ENCODE measurements at regions not wholly inside any gene's neighbourhood (a gene's known extent, or its start where the extent isn't known, plus 50 kb on each side); places are given as distances from the start of the nearest gene placed in this dataset.

GRCh38 chr17:54745239-54745638 lies 155.4 kb upstream of the TOM1L1 start:
- intact Hi-C loops (cut with micrococcal nuclease): no loop called here
- Mint-ChIP-seq H3K27ac (no peak overlapping the region), H3K4me1 (ENCODE audit: low read depth) (no peaks in the 10 kb centered on the region), H3K4me3 (ENCODE audit: low read depth) (no peak overlapping the region), H3K36me3 (ENCODE audit: low read depth) (no peaks in the 10 kb centered on the region), H3K9me3 (peaks cover 22% of the 10 kb centered on the region), H3K27me3 (ENCODE audit: low read depth) (no peaks in the 10 kb centered on the region)
- no peak for DNase-seq (ENCODE audit: low spot score)

DNA sequence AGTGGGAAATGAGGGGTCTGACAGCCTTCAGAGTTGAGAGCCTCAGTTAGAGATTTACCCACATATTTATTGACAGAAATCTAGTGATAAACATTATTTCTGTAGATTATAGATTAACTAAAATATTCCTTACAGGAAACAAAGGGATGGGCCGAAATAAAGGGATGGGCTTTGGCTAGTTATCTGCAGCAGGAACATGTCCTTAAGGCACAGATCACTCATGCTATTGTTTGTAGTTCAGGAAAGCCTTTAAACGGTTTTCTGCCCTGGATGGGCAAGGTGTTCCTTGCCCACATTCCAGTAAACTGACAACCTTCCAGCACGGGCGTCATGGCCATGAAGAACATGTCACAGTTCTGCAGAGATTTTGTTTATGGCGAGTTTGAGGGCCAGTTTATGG lies 154.8 kb upstream of the TOM1L1 start:
- Mint-ChIP-seq H3K27ac (no peak overlapping the region), H3K27me3 (ENCODE audit: low read depth) (no peaks in the 10 kb centered on the region), H3K4me1 (ENCODE audit: low read depth) (no peaks in the 10 kb centered on the region), H3K36me3 (ENCODE audit: low read depth) (no peaks in the 10 kb centered on the region), H3K9me3 (peaks cover 26% of the 10 kb centered on the region), H3K4me3 (ENCODE audit: low read depth) (no peak overlapping the region)
- DNase-seq (ENCODE audit: low spot score): no peak
- intact Hi-C loops (cut with micrococcal nuclease): no loop called here

GRCh38 chr17:54749157-54749556 lies 151.5 kb upstream of the TOM1L1 start:
- no peaks in the 10 kb centered on the region for H3K4me1 Mint-ChIP-seq (ENCODE audit: low read depth)

DNA sequence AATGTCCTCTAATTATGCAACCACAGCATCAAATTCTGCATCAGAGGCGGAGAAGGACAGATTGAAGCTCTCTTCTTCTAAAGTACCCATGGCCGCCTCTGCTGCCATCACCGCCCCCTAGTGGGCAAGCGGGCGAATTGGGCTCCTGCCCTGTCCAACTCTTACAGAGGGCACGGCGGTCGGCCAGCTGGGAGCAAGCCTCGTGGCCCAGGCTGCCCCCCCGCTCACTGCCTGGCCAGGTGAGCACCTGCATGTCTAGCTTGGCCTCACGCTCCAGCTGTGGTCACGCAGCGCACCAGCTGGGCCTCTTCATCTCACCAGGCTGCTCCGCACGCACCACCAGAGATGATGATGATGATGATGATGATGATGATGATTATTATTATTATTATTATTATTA lies 146.1 kb upstream of the TOM1L1 start:
- intact Hi-C loops (cut with micrococcal nuclease): no loop called here
- Mint-ChIP-seq H3K4me3 (ENCODE audit: low read depth) (no peak overlapping the region), H3K9me3 (peaks cover 5% of the 10 kb centered on the region), H3K36me3 (ENCODE audit: low read depth) (no peaks in the 10 kb centered on the region), H3K27ac (no peak overlapping the region), H3K27me3 (ENCODE audit: low read depth) (no peaks in the 10 kb centered on the region), H3K4me1 (ENCODE audit: low read depth) (no peaks in the 10 kb centered on the region)
- no peak for DNase-seq (ENCODE audit: low spot score)

More at GRCh38 chr17:54749157-54749556, 151.5 kb upstream of the TOM1L1 start:
- DNase-seq (ENCODE audit: low spot score): no peak
- intact Hi-C loops (cut with micrococcal nuclease): no loop called here
- Mint-ChIP-seq H3K9me3 (peaks cover 27% of the 10 kb centered on the region), H3K4me3 (ENCODE audit: low read depth) (no peak overlapping the region), H3K27me3 (ENCODE audit: low read depth) (no peaks in the 10 kb centered on the region), H3K36me3 (ENCODE audit: low read depth) (no peaks in the 10 kb centered on the region), H3K27ac (no peak overlapping the region)

- Mint-ChIP-seq H3K9me3 (peaks cover 3% of the 10 kb centered on the region), H3K36me3 (ENCODE audit: low read depth) (no peaks in the 10 kb centered on the region), H3K27ac (no peak overlapping the region), H3K27me3 (ENCODE audit: low read depth) (no peaks in the 10 kb centered on the region), H3K4me3 (ENCODE audit: low read depth) (no peak overlapping the region), H3K4me1 (ENCODE audit: low read depth) (no peaks in the 10 kb centered on the region)
- no peak for DNase-seq (ENCODE audit: low spot score)
- intact Hi-C loops (cut with micrococcal nuclease): no loop called here
Measured at GRCh38 chr17:54760836-54761235, 139.8 kb upstream of the TOM1L1 start.

GRCh38 chr17:54770836-54771235 lies 129.8 kb upstream of the TOM1L1 start:
- no peak for DNase-seq (ENCODE audit: low spot score)
- H3K27ac Mint-ChIP-seq: no peak overlapping the region
- no peaks in the 10 kb centered on the region for H3K36me3 Mint-ChIP-seq (ENCODE audit: low read depth)
- no peak overlapping the region for H3K4me3 Mint-ChIP-seq (ENCODE audit: low read depth)
- H3K4me1 Mint-ChIP-seq (ENCODE audit: low read depth): no peaks in the 10 kb centered on the region
- intact Hi-C loops (cut with micrococcal nuclease): no loop called here
- no peaks in the 10 kb centered on the region for H3K27me3 Mint-ChIP-seq (ENCODE audit: low read depth)
- no peaks in the 10 kb centered on the region for H3K9me3 Mint-ChIP-seq

DNA sequence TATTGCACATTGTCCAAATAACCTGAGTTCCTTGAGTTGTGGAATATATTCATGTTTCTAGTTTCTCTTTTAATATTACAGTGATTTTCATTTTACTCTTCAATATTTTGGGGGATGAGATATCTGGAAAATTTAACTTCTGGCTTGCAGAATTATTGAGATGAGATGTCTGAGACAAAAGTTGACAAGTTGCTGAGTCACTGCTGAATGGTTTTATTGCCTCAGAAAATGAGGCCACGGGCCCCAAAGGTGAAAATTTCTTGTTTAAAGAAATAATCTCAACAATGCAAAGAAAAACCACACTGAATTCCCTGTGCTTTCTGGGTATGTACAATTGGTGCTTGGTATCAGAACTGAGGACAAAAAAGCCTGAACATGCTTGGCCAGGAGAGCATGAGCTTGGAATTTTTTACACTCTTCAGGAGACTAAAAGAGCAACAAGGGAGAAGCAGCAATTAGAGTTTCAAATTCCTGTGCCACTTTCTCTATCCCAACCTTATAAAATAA lies 129.2 kb upstream of the TOM1L1 start:
- intact Hi-C loops (cut with micrococcal nuclease): no loop called here
- DNase-seq (ENCODE audit: low spot score): no peak
- H3K9me3 Mint-ChIP-seq: no peaks in the 10 kb centered on the region
- H3K27me3 Mint-ChIP-seq (ENCODE audit: low read depth): no peaks in the 10 kb centered on the region
- no peaks in the 10 kb centered on the region for H3K36me3 Mint-ChIP-seq (ENCODE audit: low read depth)
- H3K27ac Mint-ChIP-seq: no peak overlapping the region
- no peaks in the 10 kb centered on the region for H3K4me1 Mint-ChIP-seq (ENCODE audit: low read depth)
- no peak overlapping the region for H3K4me3 Mint-ChIP-seq (ENCODE audit: low read depth)

DNA sequence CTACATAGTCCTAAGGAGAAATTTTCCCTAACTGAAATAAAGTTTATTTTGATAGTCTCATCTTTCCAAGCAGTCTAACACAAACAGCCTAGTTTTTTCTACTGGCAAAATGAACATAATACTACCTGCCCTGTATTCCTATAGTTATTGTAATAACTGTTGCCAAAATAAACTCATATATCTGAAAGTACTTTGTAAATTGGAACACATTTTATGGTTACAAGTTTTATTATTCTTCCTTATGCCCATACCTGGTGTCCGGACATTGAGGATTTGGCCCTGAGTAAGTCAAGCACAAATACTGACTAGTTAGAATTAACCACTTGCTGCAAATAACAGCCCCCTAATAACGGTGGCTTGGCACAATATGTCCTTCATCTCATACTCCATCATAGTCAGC lies 120.4 kb upstream of the TOM1L1 start:
- no peak for DNase-seq (ENCODE audit: low spot score)
- intact Hi-C loops (cut with micrococcal nuclease): no loop called here
- H3K4me3 Mint-ChIP-seq (ENCODE audit: low read depth): no peak overlapping the region
- H3K4me1 Mint-ChIP-seq (ENCODE audit: low read depth): no peaks in the 10 kb centered on the region
- no peaks in the 10 kb centered on the region for H3K27me3 Mint-ChIP-seq (ENCODE audit: low read depth)
- no peaks in the 10 kb centered on the region for H3K9me3 Mint-ChIP-seq
- no peak overlapping the region for H3K27ac Mint-ChIP-seq
- no peaks in the 10 kb centered on the region for H3K36me3 Mint-ChIP-seq (ENCODE audit: low read depth)

DNA sequence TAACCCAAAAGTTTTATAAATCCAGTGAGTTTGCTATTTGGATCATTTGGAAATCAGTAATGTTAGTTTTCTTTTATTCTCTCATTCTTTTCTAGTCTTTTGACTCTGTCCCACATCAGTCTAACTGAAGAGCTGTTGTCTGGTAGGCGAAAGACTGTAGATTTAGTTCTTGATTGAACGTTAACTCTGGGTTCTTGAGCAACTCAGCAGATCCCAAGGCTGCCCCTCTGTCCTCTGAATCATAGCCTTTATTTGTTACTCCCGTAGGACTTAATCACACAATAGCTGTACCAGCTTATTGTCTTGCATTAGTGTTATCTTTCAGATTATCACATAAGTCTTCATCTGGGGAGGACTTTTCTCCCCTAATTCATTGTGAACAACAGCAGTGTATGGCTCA lies 119.3 kb upstream of the TOM1L1 start:
- H3K4me1 Mint-ChIP-seq (ENCODE audit: low read depth): no peaks in the 10 kb centered on the region
- no peaks in the 10 kb centered on the region for H3K27me3 Mint-ChIP-seq (ENCODE audit: low read depth)
- no peaks in the 10 kb centered on the region for H3K36me3 Mint-ChIP-seq (ENCODE audit: low read depth)
- DNase-seq (ENCODE audit: low spot score): no peak
- H3K27ac Mint-ChIP-seq: no peak overlapping the region
- no peak overlapping the region for H3K4me3 Mint-ChIP-seq (ENCODE audit: low read depth)
- H3K9me3 Mint-ChIP-seq: no peaks in the 10 kb centered on the region
- intact Hi-C loops (cut with micrococcal nuclease): no loop called here

- no peak overlapping the region for H3K27ac Mint-ChIP-seq
- H3K36me3 Mint-ChIP-seq (ENCODE audit: low read depth): no peaks in the 10 kb centered on the region
- no peaks in the 10 kb centered on the region for H3K27me3 Mint-ChIP-seq (ENCODE audit: low read depth)
- intact Hi-C loops (cut with micrococcal nuclease): no loop called here
- no peak overlapping the region for H3K4me3 Mint-ChIP-seq (ENCODE audit: low read depth)
- H3K9me3 Mint-ChIP-seq: no peaks in the 10 kb centered on the region
- DNase-seq (ENCODE audit: low spot score): no peak
- no peaks in the 10 kb centered on the region for H3K4me1 Mint-ChIP-seq (ENCODE audit: low read depth)
Measured at GRCh38 chr17:54784305-54784704, 116.3 kb upstream of the TOM1L1 start.

DNA sequence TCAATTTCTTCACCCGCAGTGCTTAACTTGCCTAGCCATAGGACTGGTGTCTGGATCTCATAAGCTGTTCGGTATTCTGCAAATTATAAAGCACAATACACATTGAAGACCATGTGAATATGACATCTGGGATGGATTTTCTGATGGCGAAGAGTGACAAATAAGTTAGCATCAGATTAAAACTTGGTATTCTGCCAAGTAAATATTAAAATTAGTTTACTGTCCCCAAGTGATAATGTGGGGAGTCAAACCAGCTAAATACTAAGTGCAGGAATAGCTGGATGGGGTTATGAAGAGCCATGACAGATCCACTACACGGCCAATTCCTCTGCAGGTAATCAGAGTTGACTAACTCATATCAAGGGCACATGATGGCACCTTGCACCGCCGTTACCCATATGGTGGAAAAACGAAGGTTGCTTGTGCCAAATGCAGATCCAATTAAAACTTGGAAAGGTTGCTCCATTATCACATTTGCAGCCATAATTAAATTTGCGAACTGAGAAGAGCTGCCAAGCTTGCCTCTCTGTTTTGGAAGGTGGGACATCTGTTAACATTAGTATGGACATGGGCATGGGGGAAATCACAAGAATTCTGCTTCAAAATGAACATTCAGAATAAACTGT lies 114.9 kb upstream of the TOM1L1 start:
- H3K27ac Mint-ChIP-seq: no peak overlapping the region
- no peaks in the 10 kb centered on the region for H3K36me3 Mint-ChIP-seq (ENCODE audit: low read depth)
- no peaks in the 10 kb centered on the region for H3K4me1 Mint-ChIP-seq (ENCODE audit: low read depth)
- no peak for DNase-seq (ENCODE audit: low spot score)
- no peaks in the 10 kb centered on the region for H3K9me3 Mint-ChIP-seq
- intact Hi-C loops (cut with micrococcal nuclease): no loop called here
- no peak overlapping the region for H3K4me3 Mint-ChIP-seq (ENCODE audit: low read depth)
- no peaks in the 10 kb centered on the region for H3K27me3 Mint-ChIP-seq (ENCODE audit: low read depth)

- H3K36me3 Mint-ChIP-seq (ENCODE audit: low read depth): no peaks in the 10 kb centered on the region
- no peaks in the 10 kb centered on the region for H3K9me3 Mint-ChIP-seq
- no peak overlapping the region for H3K4me3 Mint-ChIP-seq (ENCODE audit: low read depth)
- H3K27ac Mint-ChIP-seq: no peak overlapping the region
- no peaks in the 10 kb centered on the region for H3K4me1 Mint-ChIP-seq (ENCODE audit: low read depth)
- no peaks in the 10 kb centered on the region for H3K27me3 Mint-ChIP-seq (ENCODE audit: low read depth)
- intact Hi-C loops (cut with micrococcal nuclease): no loop called here
- no peak for DNase-seq (ENCODE audit: low spot score)
Measured at GRCh38 chr17:54789101-54789880, 111.4 kb upstream of the TOM1L1 start.

DNA sequence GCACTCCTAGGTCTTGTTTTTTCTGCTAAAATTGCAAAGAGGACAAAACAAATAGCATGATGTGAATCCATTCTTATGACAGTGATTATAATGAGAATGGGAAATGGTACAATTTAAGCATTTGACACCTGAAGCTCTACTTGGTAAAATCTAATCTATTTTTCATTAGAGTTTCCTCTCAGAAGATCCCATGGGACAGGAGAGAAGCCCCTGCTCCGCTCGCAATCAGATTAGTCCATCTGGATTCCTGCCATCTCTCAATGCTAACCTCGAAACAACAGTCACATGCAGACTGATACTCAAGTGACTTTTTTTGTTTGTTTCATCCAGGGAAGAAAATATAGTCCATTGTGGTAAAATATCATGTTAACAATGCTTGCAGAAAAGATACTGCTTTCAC lies 107.4 kb upstream of the TOM1L1 start:
- intact Hi-C loops (cut with micrococcal nuclease): no loop called here
- Mint-ChIP-seq H3K27me3 (ENCODE audit: low read depth) (no peaks in the 10 kb centered on the region), H3K36me3 (ENCODE audit: low read depth) (no peaks in the 10 kb centered on the region), H3K27ac (no peak overlapping the region), H3K9me3 (no peaks in the 10 kb centered on the region), H3K4me3 (ENCODE audit: low read depth) (no peak overlapping the region), H3K4me1 (ENCODE audit: low read depth) (no peaks in the 10 kb centered on the region)
- no peak for DNase-seq (ENCODE audit: low spot score)
